Neuronal stem cell (in vitro differentiated cells): ENCODE measurements at regions not wholly inside any gene's neighbourhood (a gene's known extent, or its start where the extent isn't known, plus 50 kb on each side); places are given as distances from the start of the nearest gene placed in this dataset.

ENCODE experiments used
- DNase-seq: peaks from one replicate; pipeline ENCODE4 v3.0.0-alpha.2; 2013; ENCODE audit warnings: low spot score
- H2AFZ ChIP-seq: one replicate; pipeline ENCODE4 v1.6.1; 2013; ENCODE audit warnings: mild to moderate bottlenecking, low read length, inconsistent platforms
- H2AK5ac ChIP-seq: 2 replicates; pipeline ENCODE4 v1.6.1; 2013; ENCODE audit warnings: low read depth, mild to moderate bottlenecking, inconsistent platforms, low read length, moderate library complexity, mixed read lengths
- H2BK120ac ChIP-seq: 2 replicates; pipeline ENCODE4 v1.6.1; 2013; ENCODE audit warnings: low read depth, mild to moderate bottlenecking, inconsistent platforms, low read length, moderate library complexity, mixed read lengths
- H2BK12ac ChIP-seq: one replicate; pipeline ENCODE4 v1.6.1; 2013; ENCODE audit warnings: low read length, inconsistent platforms
- H2BK15ac ChIP-seq: 2 replicates; pipeline ENCODE4 v1.6.1; 2013; ENCODE audit warnings: mild to moderate bottlenecking, low read length, inconsistent platforms, mixed read lengths
- H2BK5ac ChIP-seq: one replicate; pipeline ENCODE4 v1.6.1; 2013; ENCODE audit warnings: inconsistent platforms, mild to moderate bottlenecking, low read length, moderate library complexity
- H3K14ac ChIP-seq: one replicate; pipeline ENCODE4 v1.6.1; 2013; ENCODE audit warnings: low read length, inconsistent platforms
- H3K18ac ChIP-seq: 2 replicates; pipeline ENCODE4 v1.6.1; 2013; ENCODE audit warnings: low read length, inconsistent platforms
- H3K23ac ChIP-seq: 2 replicates; pipeline ENCODE4 v1.6.1; 2013; ENCODE audit warnings: low read depth, mild to moderate bottlenecking, mixed read lengths, low read length, inconsistent platforms; ENCODE audit not compliant: poor library complexity
- H3K27ac ChIP-seq: replicated peaks from 3 replicates; pipeline ENCODE4 v1.5.1; 2013; ENCODE audit warnings: low read length, inconsistent platforms
- H3K27me3 ChIP-seq, 3 experiments: 2 replicates each; pipeline ENCODE4 v1.6.1; 2013; ENCODE audit warnings: low read length in 3 of 3, mild to moderate bottlenecking in 2 of 3, inconsistent platforms in 1 of 3, low read depth in 1 of 3, mixed read lengths in 1 of 3, moderate library complexity in 1 of 3; ENCODE audit not compliant: control insufficient read depth in 3 of 3, insufficient read depth in 3 of 3
- H3K36me3 ChIP-seq, 2 donors: replicated peaks in 1 of 2; 2 replicates each; pipeline ENCODE4 v1.6.1; 2013; ENCODE audit warnings: low read length in 2 of 2; ENCODE audit not compliant: control insufficient read depth in 2 of 2, insufficient read depth in 2 of 2
- H3K4ac ChIP-seq: 2 replicates; pipeline ENCODE4 v1.6.1; 2013; ENCODE audit warnings: inconsistent platforms, mild to moderate bottlenecking, low read length, moderate library complexity
- H3K4me1 ChIP-seq, 2 donors: 1 replicate in 1 of 2; 2 replicates in 1 of 2; pipeline ENCODE4 v1.6.1; 2013; ENCODE audit warnings: low read length in 2 of 2, low read depth in 1 of 2; ENCODE audit not compliant: control insufficient read depth in 2 of 2, insufficient read depth in 1 of 2
- H3K4me2 ChIP-seq: one replicate; pipeline ENCODE4 v1.6.1; 2013; ENCODE audit warnings: mild to moderate bottlenecking, low read length, inconsistent platforms; ENCODE audit not compliant: insufficient read depth, poor library complexity, severe bottlenecking
- H3K4me3 ChIP-seq, 2 donors: 2 replicates each; pipeline ENCODE4 v1.5.1; 2013; ENCODE audit warnings: low read length in 2 of 2, mild to moderate bottlenecking in 2 of 2, inconsistent platforms in 1 of 2, moderate library complexity in 1 of 2
- H3K79me1 ChIP-seq: one replicate; pipeline ENCODE4 v1.6.1; 2013; ENCODE audit warnings: low read depth, mild to moderate bottlenecking, inconsistent platforms, low read length, moderate library complexity
- H3K9ac ChIP-seq: one replicate; pipeline ENCODE4 v1.6.1; 2013; ENCODE audit warnings: mild to moderate bottlenecking, low read depth, low read length, inconsistent platforms; ENCODE audit not compliant: poor library complexity
- H3K9me3 ChIP-seq, 2 donors: replicated peaks in 1 of 2; 2 replicates each; pipeline versions ENCODE3 to v1.6.1; 2013; ENCODE audit warnings: low read length in 2 of 2, mild to moderate bottlenecking in 2 of 2, inconsistent platforms in 1 of 2, low read depth in 1 of 2, mixed read lengths in 1 of 2, moderate library complexity in 1 of 2; ENCODE audit not compliant: control insufficient read depth in 2 of 2, insufficient read depth in 1 of 2
- H4K8ac ChIP-seq: one replicate; pipeline ENCODE4 v1.6.1; 2013; ENCODE audit warnings: low read depth, mild to moderate bottlenecking, inconsistent platforms, low read length, moderate library complexity
- H4K91ac ChIP-seq: one replicate; pipeline ENCODE4 v1.6.1; 2013; ENCODE audit warnings: low read length, low read depth, mild to moderate bottlenecking, inconsistent platforms; ENCODE audit not compliant: poor library complexity
- WGBS, 2 donors: extraction: QIAGEN DNeasy Blood & Tissue Kit; methylation state at CpG; one replicate each; pipeline ENCODE4 v1.1.7; 2013; ENCODE audit warnings: missing lambda C conversion rate in 2 of 2, mixed read lengths in 1 of 2; ENCODE audit not compliant: insufficient read length in 2 of 2, insufficient replicate concordance in 1 of 2; ENCODE audit errors: extremely low coverage in 2 of 2; 5-methylcytosine and 5-hydroxymethylcytosine counted together

- H3K14ac ChIP-seq, result no peak overlapping the region
- peaks cover 7 to 18% of the 10 kb centered on the region in 2 donors for H3K4me1 ChIP-seq
- H2BK12ac ChIP-seq, result no peak overlapping the region
- H3K27ac ChIP-seq, result no peak overlapping the region
- no peak overlapping the region for H3K23ac ChIP-seq
- no peak overlapping the region for H3K4me3 ChIP-seq
- H2BK120ac ChIP-seq, result no peak overlapping the region
- peak overlapping the region; percentile 5 for H2AFZ ChIP-seq
- H3K4ac ChIP-seq, result no peak overlapping the region
- no peak overlapping the region for H3K9ac ChIP-seq
- H3K27me3 ChIP-seq, result no peaks in the 10 kb centered on the region
- no peaks in the 10 kb centered on the region for H3K79me1 ChIP-seq
- no peaks in the 10 kb centered on the region for H3K36me3 ChIP-seq
- H3K9me3 ChIP-seq, result no peaks in the 10 kb centered on the region
- H3K18ac ChIP-seq, result no peak overlapping the region
- H4K8ac ChIP-seq, result no peak overlapping the region
- whole genome bisulfite sequencing, 2 donors, result no CpG with 5 or more reads among the region's 8 CpGs
- H3K4me2 ChIP-seq, result no peak overlapping the region
- H2AK5ac ChIP-seq, result no peak overlapping the region
- H2BK5ac ChIP-seq, result no peak overlapping the region
- no peak overlapping the region for H2BK15ac ChIP-seq
- DNase-seq, result no peak
- no peak overlapping the region for H4K91ac ChIP-seq
Measured at GRCh38 chr9:109967651-109968642, 187.9 kb downstream of the PALM2AKAP2 start.

GRCh38 chr9:109969011-109969410 lies 189.0 kb downstream of the PALM2AKAP2 start:
- no peak overlapping the region for H3K18ac ChIP-seq
- no peak overlapping the region for H3K23ac ChIP-seq
- H3K4me3 ChIP-seq, result no peak overlapping the region
- H3K27ac ChIP-seq, result no peak overlapping the region
- H3K79me1 ChIP-seq, result no peaks in the 10 kb centered on the region
- no peak overlapping the region for H3K4ac ChIP-seq
- no peak overlapping the region for H3K4me2 ChIP-seq
- H3K9me3 ChIP-seq, result no peaks in the 10 kb centered on the region
- H3K27me3 ChIP-seq, result no peaks in the 10 kb centered on the region
- peak overlapping the region; percentile 5 for H2AFZ ChIP-seq
- no peak overlapping the region for H3K9ac ChIP-seq
- no peak overlapping the region for H2BK5ac ChIP-seq
- peaks cover 0 to 1% of the 10 kb centered on the region in 2 donors for H3K36me3 ChIP-seq
- H2AK5ac ChIP-seq, result no peak overlapping the region
- H3K4me1 ChIP-seq, result peaks cover 7 to 18% of the 10 kb centered on the region in 2 donors
- H4K91ac ChIP-seq, result no peak overlapping the region
- WGBS, 2 donors, result no CpG with 5 or more reads among the region's 4 CpGs
- DNase-seq, result no peak
- H2BK15ac ChIP-seq, result no peak overlapping the region
- H4K8ac ChIP-seq, result no peak overlapping the region
- H3K14ac ChIP-seq, result no peak overlapping the region
- no peak overlapping the region for H2BK12ac ChIP-seq
- H2BK120ac ChIP-seq, result no peak overlapping the region

GRCh38 chr9:109969573-109970237 lies 189.7 kb downstream of the PALM2AKAP2 start:
- no peak overlapping the region for H2BK120ac ChIP-seq
- no peak overlapping the region for H3K4ac ChIP-seq
- no peak overlapping the region for H3K27ac ChIP-seq
- H3K23ac ChIP-seq, result no peak overlapping the region
- H3K4me1 ChIP-seq, result peaks cover 7 to 18% of the 10 kb centered on the region in 2 donors
- no peak overlapping the region for H2BK5ac ChIP-seq
- H2BK15ac ChIP-seq, result no peak overlapping the region
- H3K14ac ChIP-seq, result no peak overlapping the region
- no peaks in the 10 kb centered on the region for H3K79me1 ChIP-seq
- H3K9me3 ChIP-seq, result no peaks in the 10 kb centered on the region
- no peak overlapping the region for H4K91ac ChIP-seq
- peak overlapping the region; percentile 5 for H2AFZ ChIP-seq
- no peaks in the 10 kb centered on the region for H3K27me3 ChIP-seq
- H3K9ac ChIP-seq, result no peak overlapping the region
- no peak overlapping the region for H2AK5ac ChIP-seq
- no peak for DNase-seq
- no peak overlapping the region for H4K8ac ChIP-seq
- no peak overlapping the region for H3K4me3 ChIP-seq
- H2BK12ac ChIP-seq, result no peak overlapping the region
- no peak overlapping the region for H3K4me2 ChIP-seq
- peaks cover 0 to 1% of the 10 kb centered on the region in 2 donors for H3K36me3 ChIP-seq
- no CpG with 5 or more reads among the region's 1 CpG for WGBS, 2 donors
- no peak overlapping the region for H3K18ac ChIP-seq

GRCh38 chr9:109971226-109971625 lies 191.2 kb downstream of the PALM2AKAP2 start:
- Histone ChIP-seq H3K27ac (no peak overlapping the region), H2BK5ac (no peak overlapping the region), H3K4me1 (peaks cover 7 to 18% of the 10 kb centered on the region in 2 donors), H3K27me3 (no peaks in the 10 kb centered on the region), H2AK5ac (no peak overlapping the region), H3K9me3 (no peaks in the 10 kb centered on the region), H4K91ac (no peak overlapping the region), H2BK15ac (no peak overlapping the region), H3K79me1 (no peaks in the 10 kb centered on the region), H2BK12ac (no peak overlapping the region), H3K4me3 (no peak overlapping the region), H3K18ac (no peak overlapping the region), H3K4me2 (no peak overlapping the region), H2BK120ac (no peak overlapping the region), H3K23ac (no peak overlapping the region), H4K8ac (no peak overlapping the region), H3K36me3 (peaks cover 0 to 1% of the 10 kb centered on the region in 2 donors), H3K4ac (no peak overlapping the region), H3K9ac (no peak overlapping the region), H3K14ac (no peak overlapping the region), H2AFZ (no peak overlapping the region)
- WGBS, 2 donors, result no CpG with 5 or more reads among the region's 5 CpGs
- DNase-seq, result no peak
